ENCODE measurements at regions not wholly inside any gene's neighbourhood (a gene's known extent, or its start where the extent isn't known, plus 50 kb on each side); places are given as distances from the start of the nearest gene placed in this dataset.

DNA sequence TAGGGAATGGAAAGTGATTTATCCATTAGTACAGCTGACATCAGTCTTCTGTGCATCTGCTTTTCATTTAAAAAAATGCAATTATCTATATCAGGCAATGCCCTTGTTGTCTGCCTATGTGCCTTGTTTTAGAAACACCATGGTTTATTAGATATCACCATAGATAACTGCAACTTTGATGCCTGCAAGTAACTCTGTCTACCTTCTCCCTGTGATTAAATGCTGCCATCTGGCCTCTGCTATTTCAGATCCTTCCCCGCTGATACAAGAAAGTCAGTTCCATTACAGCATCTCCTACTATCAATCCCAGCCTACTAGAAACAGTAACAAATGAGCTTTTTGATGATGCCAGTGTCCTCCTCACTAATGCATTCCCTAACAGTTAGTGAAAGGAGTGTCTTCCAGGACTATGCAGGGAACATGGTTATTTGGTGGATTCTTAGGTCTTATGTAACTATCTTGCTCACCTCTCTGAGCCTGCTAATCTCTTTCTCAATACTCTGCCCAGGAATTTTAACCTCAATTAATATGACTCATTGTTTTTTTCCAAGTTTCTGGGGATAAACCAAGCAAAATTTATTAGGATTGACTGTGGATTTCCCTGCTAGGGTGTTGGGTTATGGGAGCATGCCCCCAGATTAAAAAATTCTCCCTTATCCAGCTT lies 444.9 kb downstream of the RAPGEF2 start:
- TF ChIP-seq, protein P1, sequence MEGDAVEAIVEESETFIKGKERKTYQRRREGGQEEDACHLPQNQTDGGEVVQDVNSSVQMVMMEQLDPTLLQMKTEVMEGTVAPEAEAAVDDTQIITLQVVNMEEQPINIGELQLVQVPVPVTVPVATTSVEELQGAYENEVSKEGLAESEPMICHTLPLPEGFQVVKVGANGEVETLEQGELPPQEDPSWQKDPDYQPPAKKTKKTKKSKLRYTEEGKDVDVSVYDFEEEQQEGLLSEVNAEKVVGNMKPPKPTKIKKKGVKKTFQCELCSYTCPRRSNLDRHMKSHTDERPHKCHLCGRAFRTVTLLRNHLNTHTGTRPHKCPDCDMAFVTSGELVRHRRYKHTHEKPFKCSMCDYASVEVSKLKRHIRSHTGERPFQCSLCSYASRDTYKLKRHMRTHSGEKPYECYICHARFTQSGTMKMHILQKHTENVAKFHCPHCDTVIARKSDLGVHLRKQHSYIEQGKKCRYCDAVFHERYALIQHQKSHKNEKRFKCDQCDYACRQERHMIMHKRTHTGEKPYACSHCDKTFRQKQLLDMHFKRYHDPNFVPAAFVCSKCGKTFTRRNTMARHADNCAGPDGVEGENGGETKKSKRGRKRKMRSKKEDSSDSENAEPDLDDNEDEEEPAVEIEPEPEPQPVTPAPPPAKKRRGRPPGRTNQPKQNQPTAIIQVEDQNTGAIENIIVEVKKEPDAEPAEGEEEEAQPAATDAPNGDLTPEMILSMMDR (IDR thresholded peaks at IDR 0.05; ENCODE audit: control extremely low read depth, extremely low read depth, low read depth, missing control alignments), result no peak
- ChIA-PET POLR2A (no interaction called here), CTCF (no interaction called here)
- DNase-seq (ENCODE audit: extremely low spot score), result no peak

DNA sequence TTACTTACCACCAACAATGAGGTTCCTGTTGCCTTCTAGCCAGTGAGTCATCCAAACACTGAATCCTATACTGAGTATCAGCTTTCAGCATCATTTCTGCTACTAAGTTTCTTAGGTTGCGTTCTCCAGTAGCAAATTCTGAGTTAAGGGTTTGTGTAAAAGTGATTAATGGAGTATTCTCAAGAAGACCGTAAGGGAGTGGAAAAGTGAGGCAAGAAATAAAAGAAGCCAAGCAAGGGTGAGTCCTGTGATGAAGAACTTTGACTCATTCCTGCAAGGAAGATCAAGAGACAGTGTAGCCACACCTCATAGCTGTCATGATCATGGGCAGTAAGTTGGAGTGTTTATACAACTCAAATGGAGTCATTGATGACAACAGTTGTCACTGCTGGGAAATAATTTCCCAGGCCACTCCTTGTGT lies 446.2 kb downstream of the RAPGEF2 start:
- POLR2A ChIA-PET, result no interaction called here
- DNase-seq (ENCODE audit: extremely low spot score), result no peak
- TF ChIP-seq, protein P1 (IDR thresholded peaks at IDR 0.05; ENCODE audit: control extremely low read depth, extremely low read depth, low read depth, missing control alignments), result no peak
- CTCF ChIA-PET, result no interaction called here

DNA sequence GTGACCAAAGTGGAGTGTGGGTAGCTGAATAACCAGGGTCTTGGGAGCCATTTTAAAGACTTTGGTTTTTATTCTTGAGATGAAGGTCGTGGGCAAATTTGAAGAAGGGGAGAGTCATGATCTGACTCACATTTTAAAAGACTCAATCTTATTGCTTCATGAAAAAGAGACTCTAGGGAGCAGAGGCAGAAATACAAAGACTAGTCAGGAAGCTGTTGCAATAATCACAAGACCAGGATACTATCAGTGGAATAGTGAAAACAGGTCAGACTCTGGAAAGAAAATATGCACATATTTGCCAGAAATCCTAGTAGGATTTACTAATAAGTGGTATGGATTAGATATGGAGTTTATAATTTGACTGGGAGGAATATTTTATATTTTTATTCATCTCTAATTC lies 448.4 kb downstream of the RAPGEF2 start:
- CTCF ChIA-PET, result no interaction called here
- no peak for DNase-seq (ENCODE audit: extremely low spot score)
- POLR2A ChIA-PET, result no interaction called here
- TF ChIP-seq, protein P1 (IDR thresholded peaks at IDR 0.05; ENCODE audit: control extremely low read depth, extremely low read depth, low read depth, missing control alignments), result no peak

DNA sequence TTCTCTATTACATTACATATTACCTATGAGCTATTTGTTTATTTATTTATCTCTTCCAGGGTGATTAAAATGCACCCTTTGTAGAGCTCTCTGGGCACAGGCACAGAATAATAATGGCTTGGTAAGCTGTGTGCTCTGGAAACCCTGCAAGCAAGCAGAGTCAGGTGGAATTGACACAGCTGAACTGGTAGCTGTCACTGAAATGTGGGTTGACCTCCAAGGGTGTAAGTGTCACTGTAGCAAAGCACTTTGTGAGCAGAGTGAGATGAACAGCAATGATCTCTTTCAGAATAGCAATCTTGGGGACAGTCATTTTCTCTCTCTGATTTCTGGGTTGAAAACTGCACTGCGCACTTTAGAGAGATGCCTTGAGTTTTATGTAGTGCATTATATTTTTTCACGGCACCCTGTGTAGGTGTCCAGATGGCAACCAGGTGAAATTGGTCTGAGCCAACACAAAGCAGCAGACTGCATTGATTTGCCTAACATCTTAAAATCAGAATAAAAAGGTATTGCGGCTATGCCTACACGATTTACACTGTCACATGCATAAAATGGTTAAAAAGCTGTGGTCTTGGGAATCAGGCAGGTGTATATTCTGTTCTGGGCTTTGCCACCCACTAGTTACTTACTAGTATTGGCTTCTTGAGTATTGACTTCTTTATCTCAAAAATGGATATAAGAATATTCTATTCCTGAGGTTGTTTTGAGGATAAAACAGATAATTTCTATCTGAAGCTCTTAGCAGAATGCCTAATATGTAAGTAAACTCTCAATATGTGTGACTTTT lies 450.3 kb downstream of the RAPGEF2 start:
- TF ChIP-seq, protein P1 (IDR thresholded peaks at IDR 0.05; ENCODE audit: control extremely low read depth, extremely low read depth, low read depth, missing control alignments), result no peak
- no peak for DNase-seq (ENCODE audit: extremely low spot score)
- ChIA-PET POLR2A (no interaction called here), CTCF (interaction anchor here (0.7 to 1.8 kb wide), 2 partner anchors 15 to 30 kb away, joined by 3 read pairs; no protein-coding TSS in a partner anchor)

DNA sequence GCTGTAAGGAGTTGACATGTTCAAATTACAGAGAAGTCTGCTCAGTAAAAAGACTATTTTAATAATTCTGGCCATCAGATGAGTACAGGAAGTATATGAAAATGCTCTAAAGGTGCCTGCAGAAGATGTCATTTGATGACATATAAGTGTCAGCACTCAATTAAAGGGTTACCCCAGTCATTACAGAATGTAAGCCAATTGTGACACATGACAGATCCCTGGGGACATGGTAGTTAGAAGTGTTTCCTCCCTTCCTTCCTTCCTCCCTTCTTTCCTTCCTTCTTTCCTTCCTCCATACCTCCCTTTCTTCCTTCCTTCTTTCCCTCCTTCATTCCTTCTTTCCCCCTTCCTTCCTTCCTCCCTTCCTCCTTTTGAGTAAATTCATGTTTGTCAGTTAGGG lies 453.0 kb downstream of the RAPGEF2 start:
- ChIA-PET CTCF (no interaction called here), POLR2A (no interaction called here)
- TF ChIP-seq, protein P1 (IDR thresholded peaks at IDR 0.05; ENCODE audit: control extremely low read depth, extremely low read depth, low read depth, missing control alignments), result no peak
- DNase-seq (ENCODE audit: extremely low spot score), result no peak

DNA sequence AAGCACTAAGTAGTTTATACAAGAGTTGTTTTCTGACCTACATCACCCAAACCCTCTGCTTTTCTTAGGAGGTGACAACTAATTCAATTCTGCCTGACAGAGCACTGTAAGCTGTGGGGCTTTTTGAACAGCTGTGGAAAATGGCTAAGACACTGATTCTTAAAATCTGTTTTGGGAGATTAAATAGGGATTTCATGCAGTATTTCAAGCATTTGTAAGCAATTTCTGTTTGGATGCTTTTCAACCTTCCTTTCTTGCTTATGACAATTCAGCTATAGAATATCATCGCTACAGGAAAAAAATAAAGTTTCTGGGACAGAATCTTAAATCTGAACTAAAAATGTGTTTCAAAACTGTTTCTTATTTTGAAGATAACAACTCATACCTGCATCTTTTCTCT lies 459.5 kb downstream of the RAPGEF2 start:
- ChIA-PET POLR2A (no interaction called here), CTCF (no interaction called here)
- DNase-seq (ENCODE audit: extremely low spot score), result no peak
- TF ChIP-seq, protein P1 (IDR thresholded peaks at IDR 0.05; ENCODE audit: control extremely low read depth, extremely low read depth, low read depth, missing control alignments), result no peak
